Effector memory CD4-positive, alpha-beta T cell (primary cell): ENCODE measurements at regions not wholly inside any gene's neighbourhood (a gene's known extent, or its start where the extent isn't known, plus 50 kb on each side); places are given as distances from the start of the nearest gene placed in this dataset.

Source experiments
- DNase-seq, 3 donors: peaks; one replicate each; pipeline ENCODE4 v3.0.0-alpha.2; 2020
- H3K27ac ChIP-seq: 2 replicates; pipeline ENCODE4 v1.7.0; 2013; ENCODE audit warnings: mild to moderate bottlenecking, low read length, moderate library complexity; ENCODE audit not compliant: insufficient read depth, poor library complexity, severe bottlenecking
- H3K27me3 ChIP-seq: replicated peaks from 2 replicates; pipeline ENCODE4 v1.7.0; 2013; ENCODE audit warnings: mild to moderate bottlenecking, low read length; ENCODE audit not compliant: insufficient read depth, control insufficient read depth, poor library complexity, severe bottlenecking
- H3K36me3 ChIP-seq: 2 replicates; pipeline ENCODE4 v1.7.0; 2013; ENCODE audit warnings: mild to moderate bottlenecking, low read length, moderate library complexity; ENCODE audit not compliant: control insufficient read depth, insufficient read depth
- H3K4me1 ChIP-seq: 2 replicates; pipeline ENCODE4 v1.7.0; 2013; ENCODE audit warnings: low read length, mild to moderate bottlenecking; ENCODE audit not compliant: control insufficient read depth, insufficient read depth, poor library complexity, severe bottlenecking
- H3K4me3 ChIP-seq: 2 replicates; pipeline ENCODE4 v1.7.0; 2013; ENCODE audit warnings: low read length, low read depth, mild to moderate bottlenecking; ENCODE audit not compliant: insufficient read depth, poor library complexity, severe bottlenecking
- H3K9me3 ChIP-seq: 2 replicates; pipeline ENCODE4 v1.7.0; 2013; ENCODE audit warnings: mild to moderate bottlenecking, low read length, moderate library complexity; ENCODE audit not compliant: control insufficient read depth

DNA sequence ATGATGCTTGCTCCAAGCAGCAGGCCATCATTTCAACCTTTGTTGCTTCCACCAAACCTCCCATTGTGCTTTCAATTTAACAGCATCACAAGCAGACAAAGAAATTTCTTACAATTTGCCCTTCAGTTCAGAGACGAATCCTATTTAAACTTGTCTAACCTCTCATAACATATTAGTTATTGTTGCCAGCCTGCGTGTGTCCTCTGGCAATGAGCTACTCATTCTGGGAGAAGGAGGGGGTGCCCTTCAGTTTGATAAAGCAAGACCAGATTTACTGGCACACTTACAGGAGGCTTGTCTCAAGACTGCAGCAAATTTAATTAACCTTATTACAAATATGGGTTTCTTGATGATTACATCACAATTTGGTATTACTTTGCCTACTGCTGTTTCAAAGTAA, 203.6 kb upstream of the SOX5 start:
- H3K36me3 ChIP-seq: no peaks in the 10 kb centered on the region
- no peak overlapping the region for H3K27ac ChIP-seq
- no peaks in the 10 kb centered on the region for H3K9me3 ChIP-seq
- DNase-seq: no peak
- no peaks in the 10 kb centered on the region for H3K4me1 ChIP-seq
- no peaks in the 10 kb centered on the region for H3K27me3 ChIP-seq
- no peak overlapping the region for H3K4me3 ChIP-seq

DNA sequence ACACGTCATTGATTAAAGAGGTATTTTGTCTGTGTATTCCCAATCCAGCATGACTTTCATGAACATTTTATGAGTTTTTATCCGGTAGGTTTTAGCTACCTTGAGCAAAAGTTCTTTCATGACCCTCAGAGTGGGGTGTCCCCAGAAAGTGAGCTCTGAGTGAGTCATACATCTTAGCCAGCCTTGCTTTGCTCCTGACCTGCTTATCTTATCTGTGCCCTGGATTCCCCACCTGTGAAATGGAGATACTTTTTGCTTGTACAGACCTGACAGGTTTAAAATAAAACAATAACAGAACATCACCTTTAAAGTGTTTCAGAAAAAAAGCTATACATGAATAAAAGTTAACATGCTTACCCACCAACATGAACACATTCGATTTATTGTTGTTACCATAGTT, 202.8 kb upstream of the SOX5 start:
- no peaks in the 10 kb centered on the region for H3K9me3 ChIP-seq
- no peak overlapping the region for H3K27ac ChIP-seq
- H3K4me3 ChIP-seq: no peak overlapping the region
- H3K4me1 ChIP-seq: no peaks in the 10 kb centered on the region
- DNase-seq: no peak
- no peaks in the 10 kb centered on the region for H3K27me3 ChIP-seq
- no peaks in the 10 kb centered on the region for H3K36me3 ChIP-seq

DNA sequence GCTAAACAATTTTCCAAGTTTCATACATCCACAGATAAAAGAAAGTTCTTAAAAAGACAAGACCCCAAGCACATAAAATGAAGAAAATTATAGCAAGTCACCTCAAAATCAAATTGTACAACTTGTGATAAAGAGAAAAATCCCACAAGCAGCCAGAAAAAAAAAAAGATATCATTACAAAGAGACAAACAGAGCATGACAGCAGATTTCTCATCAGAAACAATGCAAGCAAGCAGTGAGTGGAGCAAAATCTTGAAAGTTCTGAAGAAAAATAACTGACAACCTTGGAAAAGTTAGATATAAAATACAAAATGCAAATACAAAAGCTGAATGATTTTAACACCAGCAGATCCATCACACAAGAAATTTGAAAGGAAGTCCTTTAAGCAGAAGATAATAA, 194.5 kb upstream of the SOX5 start:
- Histone ChIP-seq H3K4me3 (no peak overlapping the region), H3K4me1 (no peaks in the 10 kb centered on the region), H3K9me3 (no peaks in the 10 kb centered on the region), H3K27me3 (no peaks in the 10 kb centered on the region), H3K27ac (no peak overlapping the region), H3K36me3 (no peaks in the 10 kb centered on the region)
- DNase-seq: no peak

GRCh38 chr12:24139035-24139434, 189.6 kb upstream of the SOX5 start:
- H3K36me3 ChIP-seq: no peaks in the 10 kb centered on the region
- no peaks in the 10 kb centered on the region for H3K27me3 ChIP-seq
- no peak overlapping the region for H3K4me3 ChIP-seq
- no peaks in the 10 kb centered on the region for H3K9me3 ChIP-seq
- no peak for DNase-seq
- no peaks in the 10 kb centered on the region for H3K4me1 ChIP-seq
- no peak overlapping the region for H3K27ac ChIP-seq

DNA sequence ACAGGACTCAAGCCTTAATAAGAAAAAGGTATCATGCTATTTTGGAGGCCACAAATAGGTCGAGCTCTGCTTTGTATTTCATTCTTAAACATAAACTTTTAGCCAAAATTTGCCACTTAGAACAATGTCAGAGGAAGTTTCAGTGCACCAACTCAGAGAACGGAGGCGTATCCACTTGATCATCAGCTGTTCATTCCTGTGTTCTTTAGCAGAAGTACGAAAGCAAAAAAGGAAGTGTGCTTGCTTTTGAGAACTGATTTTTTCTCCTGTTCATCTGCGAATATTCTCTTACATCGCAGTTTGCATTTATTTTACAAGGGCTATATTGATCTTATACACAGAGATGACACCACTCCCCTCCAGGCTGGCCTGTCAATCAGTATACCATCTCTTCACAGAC, 188.6 kb upstream of the SOX5 start:
- no peaks in the 10 kb centered on the region for H3K9me3 ChIP-seq
- H3K27me3 ChIP-seq: no peaks in the 10 kb centered on the region
- H3K4me1 ChIP-seq: no peaks in the 10 kb centered on the region
- H3K36me3 ChIP-seq: no peaks in the 10 kb centered on the region
- DNase-seq: no peak
- no peak overlapping the region for H3K27ac ChIP-seq
- H3K4me3 ChIP-seq: no peak overlapping the region

DNA sequence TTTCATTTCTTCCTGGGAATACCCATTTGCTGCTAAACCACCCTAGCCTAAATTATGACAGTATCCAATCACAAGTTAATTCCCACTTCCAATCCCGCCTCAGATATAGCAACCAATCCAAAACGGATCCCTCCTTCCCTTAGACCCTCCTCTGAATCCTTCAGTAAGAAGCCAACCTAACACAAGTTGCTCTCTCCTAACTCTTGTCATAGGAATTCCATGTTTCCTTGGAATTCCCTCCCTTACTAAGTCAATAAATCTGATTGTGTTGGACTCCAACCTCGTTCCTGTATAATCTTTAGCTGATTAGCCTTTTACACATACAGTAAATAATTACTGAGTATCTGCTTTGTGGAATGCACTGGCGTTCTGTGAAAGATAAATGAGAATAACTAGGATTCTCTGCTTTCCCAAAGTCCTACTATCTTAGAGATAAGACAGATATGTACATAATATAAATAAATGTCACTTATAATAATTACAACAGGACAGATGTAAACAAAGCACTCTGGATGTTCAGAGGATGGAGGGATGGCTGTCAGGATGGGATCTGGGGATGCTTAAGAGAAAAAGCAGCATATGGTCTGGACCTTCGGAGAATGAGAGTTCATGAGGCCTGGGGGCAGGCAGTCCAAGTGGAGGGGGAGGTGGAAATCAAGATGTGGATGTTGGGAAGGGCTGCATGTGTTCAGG, 185.8 kb upstream of the SOX5 start:
- H3K9me3 ChIP-seq: no peaks in the 10 kb centered on the region
- H3K4me3 ChIP-seq: no peak overlapping the region
- no peaks in the 10 kb centered on the region for H3K36me3 ChIP-seq
- H3K27me3 ChIP-seq: no peaks in the 10 kb centered on the region
- H3K4me1 ChIP-seq: no peaks in the 10 kb centered on the region
- DNase-seq: no peak
- no peak overlapping the region for H3K27ac ChIP-seq

DNA sequence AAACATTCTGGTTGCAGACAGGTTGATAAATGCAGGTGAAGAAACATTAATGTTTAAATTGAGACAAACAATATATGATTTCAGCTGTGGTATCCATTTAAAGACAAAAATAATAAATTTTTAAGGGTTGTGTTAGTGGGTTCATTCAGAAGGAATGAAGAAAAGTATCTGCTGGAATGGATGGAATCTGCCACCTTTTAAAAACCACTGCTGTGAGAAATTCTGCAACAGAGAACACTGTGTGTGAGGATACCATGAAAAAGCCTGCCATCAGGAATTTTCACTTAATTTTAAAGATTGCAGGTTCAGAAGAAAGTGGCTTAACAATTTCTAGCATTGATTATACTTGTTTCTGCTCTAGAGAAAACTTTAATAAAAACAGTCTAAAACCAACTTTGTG, 184.6 kb upstream of the SOX5 start:
- DNase-seq: no peak
- Histone ChIP-seq H3K27me3 (no peaks in the 10 kb centered on the region), H3K9me3 (no peaks in the 10 kb centered on the region), H3K27ac (no peak overlapping the region), H3K4me3 (no peak overlapping the region), H3K4me1 (no peaks in the 10 kb centered on the region), H3K36me3 (no peaks in the 10 kb centered on the region)

GRCh38 chr12:24133384-24133783, 183.9 kb upstream of the SOX5 start:
- no peaks in the 10 kb centered on the region for H3K9me3 ChIP-seq
- no peaks in the 10 kb centered on the region for H3K27me3 ChIP-seq

DNA sequence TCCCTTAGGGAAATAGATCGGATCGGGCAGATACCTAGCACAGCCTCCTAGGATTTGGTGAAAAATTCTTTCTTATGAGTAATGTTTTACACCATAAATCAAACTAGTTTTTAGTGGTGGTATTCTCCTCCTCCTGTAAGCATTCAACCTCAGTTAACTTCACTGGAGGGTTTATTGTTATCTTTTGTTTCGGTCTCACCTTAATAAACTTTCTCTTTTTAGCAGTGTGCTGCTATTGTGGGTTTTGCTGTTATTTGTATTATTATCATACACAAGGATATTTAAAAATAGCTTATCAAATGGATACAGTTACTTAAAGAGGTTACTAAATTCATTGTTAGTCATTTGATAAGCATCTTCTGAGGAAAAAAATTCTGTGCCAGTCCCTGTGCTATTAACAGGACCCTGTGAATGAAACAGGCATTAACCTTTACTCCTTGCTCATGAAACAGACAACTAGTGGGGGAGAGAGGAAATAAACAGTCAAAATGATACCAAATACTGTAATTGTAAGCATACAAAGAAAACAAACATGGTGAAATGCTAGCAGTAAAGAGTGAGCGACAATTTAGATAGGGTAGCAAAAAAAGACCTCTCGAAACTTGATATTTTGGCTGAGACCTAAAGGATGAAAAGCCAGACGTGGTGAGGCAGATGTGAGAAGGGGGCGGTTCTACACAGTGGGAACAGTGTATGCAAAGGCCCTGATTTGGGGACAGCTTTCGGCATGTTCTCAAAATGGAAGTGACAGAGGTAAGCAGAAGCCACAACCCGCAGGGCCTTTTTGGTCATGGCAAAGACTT, 178.7 kb upstream of the SOX5 start:
- Histone ChIP-seq H3K27ac (no peak overlapping the region), H3K4me1 (no peaks in the 10 kb centered on the region), H3K27me3 (no peaks in the 10 kb centered on the region), H3K9me3 (no peaks in the 10 kb centered on the region), H3K4me3 (no peak overlapping the region), H3K36me3 (no peaks in the 10 kb centered on the region)
- DNase-seq: no peak

More at GRCh38 chr12:24133384-24133783, 183.9 kb upstream of the SOX5 start:
- no peaks in the 10 kb centered on the region for H3K36me3 ChIP-seq
- DNase-seq: no peak
- no peak overlapping the region for H3K4me3 ChIP-seq
- no peak overlapping the region for H3K27ac ChIP-seq
- no peaks in the 10 kb centered on the region for H3K4me1 ChIP-seq

DNA sequence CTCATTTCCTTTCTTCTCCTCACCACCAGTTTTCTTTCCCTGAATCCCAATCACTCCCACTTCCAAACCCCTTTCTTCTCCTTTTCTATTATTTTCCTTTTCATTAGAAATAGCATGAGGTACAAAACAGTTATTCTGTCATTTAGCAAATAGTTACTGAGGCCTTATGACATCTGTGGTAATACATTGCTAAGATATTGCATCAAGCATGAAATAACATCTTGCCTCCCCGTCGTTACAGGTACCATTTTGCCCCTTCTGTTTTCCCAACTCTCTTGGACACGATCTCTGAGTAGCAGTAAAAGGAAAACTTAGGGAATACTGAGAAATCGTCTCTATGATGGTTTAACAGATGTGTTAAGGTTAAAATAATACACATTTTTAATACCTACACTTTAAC, 175.8 kb upstream of the SOX5 start:
- Histone ChIP-seq H3K4me3 (no peak overlapping the region), H3K9me3 (no peaks in the 10 kb centered on the region), H3K4me1 (no peaks in the 10 kb centered on the region), H3K27me3 (no peaks in the 10 kb centered on the region), H3K27ac (no peak overlapping the region), H3K36me3 (no peaks in the 10 kb centered on the region)
- no peak for DNase-seq
